ENCODE measurements at regions not wholly inside any gene's neighbourhood (a gene's known extent, or its start where the extent isn't known, plus 50 kb on each side); places are given as distances from the start of the nearest gene placed in this dataset.

- H3K4me3 ChIP-seq (replicated peaks in 1 of 2; ENCODE audit: low read depth in 2 of 2, low read length in 2 of 2), result no peak overlapping the region
- no peak for TF ChIP-seq CTCF (IDR thresholded peaks at IDR 0.05; ENCODE audit: low read depth, low read length)
- no peak for DNase-seq (ENCODE audit: low read depth in 2 of 2)
These were observed 947.3 kb downstream of the IPMK start for GRCh38 chr10:57320416-57320815.

GRCh38 chr10:57314046-57314445, 953.0 kb upstream of the ZWINT start:
- no peak for DNase-seq (ENCODE audit: low read depth in 2 of 2)
- H3K4me3 ChIP-seq (replicated peaks in 1 of 2; ENCODE audit: low read depth in 2 of 2, low read length in 2 of 2), result no peak overlapping the region
- no peak for TF ChIP-seq CTCF (IDR thresholded peaks at IDR 0.05; ENCODE audit: low read depth, low read length)

GRCh38 chr10:57303566-57303965, 942.5 kb upstream of the ZWINT start:
- no peak overlapping the region for H3K4me3 ChIP-seq (replicated peaks in 1 of 2; ENCODE audit: low read depth in 2 of 2, low read length in 2 of 2)
- DNase-seq (ENCODE audit: low read depth in 2 of 2), result no peak
- no peak for TF ChIP-seq CTCF (IDR thresholded peaks at IDR 0.05; ENCODE audit: low read depth, low read length)

- no peak for DNase-seq (ENCODE audit: low read depth in 2 of 2)
- no peak for TF ChIP-seq CTCF (IDR thresholded peaks at IDR 0.05; ENCODE audit: low read depth, low read length)
- H3K4me3 ChIP-seq (replicated peaks in 1 of 2; ENCODE audit: low read depth in 2 of 2, low read length in 2 of 2), result no peak overlapping the region
These were observed 939.7 kb upstream of the ZWINT start for GRCh38 chr10:57300718-57301117.

GRCh38 chr10:57294698-57295097, 933.6 kb upstream of the ZWINT start:
- H3K4me3 ChIP-seq (replicated peaks in 1 of 2; ENCODE audit: low read depth in 2 of 2, low read length in 2 of 2), result no peak overlapping the region
- DNase-seq (ENCODE audit: low read depth in 2 of 2), result no peak
- TF ChIP-seq CTCF (IDR thresholded peaks at IDR 0.05; ENCODE audit: low read depth, low read length), result no peak

- DNase-seq (ENCODE audit: low read depth in 2 of 2), result no peak
- no peak overlapping the region for H3K4me3 ChIP-seq (replicated peaks in 1 of 2; ENCODE audit: low read depth in 2 of 2, low read length in 2 of 2)
- TF ChIP-seq CTCF (IDR thresholded peaks at IDR 0.05; ENCODE audit: low read depth, low read length), result no peak
These were observed 927.7 kb upstream of the ZWINT start for GRCh38 chr10:57288754-57289153.

- TF ChIP-seq CTCF (IDR thresholded peaks at IDR 0.05; ENCODE audit: low read depth, low read length), result no peak
- DNase-seq (ENCODE audit: low read depth in 2 of 2), result no peak
- no peak overlapping the region for H3K4me3 ChIP-seq (replicated peaks in 1 of 2; ENCODE audit: low read depth in 2 of 2, low read length in 2 of 2)
These were observed 901.8 kb upstream of the ZWINT start for GRCh38 chr10:57262892-57263291.
